GM18507 (cell line): ENCODE measurements at regions not wholly inside any gene's neighbourhood (a gene's known extent, or its start where the extent isn't known, plus 50 kb on each side); places are given as distances from the start of the nearest gene placed in this dataset.
"Not testable (repeated sequence)": the region's sequence is repeated elsewhere in the genome, so short reads cannot be mapped to it uniquely, and the experiment has no call there.

Experiments used
- DNase-seq: peaks from one replicate; pipeline ENCODE4 v3.0.0; 2011; ENCODE audit warnings: low read depth; ENCODE audit not compliant: insufficient read length; ENCODE audit errors: extremely low spot score
- FAIRE-seq: peaks from 2 replicates; lab custom pipeline; 2011; peaks lifted over from hg19 to GRCh38; lab: Jason Lieb, UNC

DNA sequence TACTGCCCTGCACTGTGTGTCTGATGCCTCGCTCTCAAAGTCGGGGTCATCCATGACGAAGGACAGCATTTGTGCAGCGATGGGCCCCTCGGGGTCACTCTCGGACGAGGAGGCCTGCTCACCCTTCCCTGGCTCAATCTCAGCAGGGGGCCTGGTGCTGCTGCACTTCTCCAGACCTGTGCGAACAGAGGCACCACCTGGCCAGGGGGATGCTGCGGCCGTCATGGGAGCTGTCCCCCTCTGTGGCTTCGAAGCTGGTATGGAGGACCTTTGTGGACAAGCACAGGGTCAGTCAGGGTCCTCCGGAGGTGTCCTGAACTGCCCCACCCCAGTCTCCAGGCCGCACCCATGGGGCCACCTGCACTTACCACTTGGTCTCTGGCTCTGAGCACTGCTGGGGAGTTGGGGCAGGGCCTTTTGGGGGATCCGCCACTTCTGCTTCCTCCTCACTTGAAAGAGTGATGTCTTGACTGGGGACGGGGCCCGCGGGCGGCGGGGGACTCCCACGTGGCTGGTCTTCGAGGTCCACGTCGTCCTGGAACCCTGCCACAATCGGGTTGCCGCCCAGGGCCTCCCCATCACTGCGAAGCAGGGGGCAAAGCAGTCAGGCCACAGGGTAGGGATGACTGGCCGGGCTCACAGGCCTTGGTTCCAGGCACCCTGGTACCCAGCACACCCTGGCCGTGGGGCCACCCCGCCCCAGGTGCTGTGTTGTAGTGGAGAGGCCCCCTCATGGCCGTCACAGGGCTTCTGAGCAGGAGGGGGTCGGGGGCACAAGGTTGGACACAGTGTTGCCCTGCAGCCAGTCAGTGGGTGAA, 306.7 kb downstream of the CCDC74A start:
- not testable (repeated sequence) for DNase-seq, FAIRE-seq

DNA sequence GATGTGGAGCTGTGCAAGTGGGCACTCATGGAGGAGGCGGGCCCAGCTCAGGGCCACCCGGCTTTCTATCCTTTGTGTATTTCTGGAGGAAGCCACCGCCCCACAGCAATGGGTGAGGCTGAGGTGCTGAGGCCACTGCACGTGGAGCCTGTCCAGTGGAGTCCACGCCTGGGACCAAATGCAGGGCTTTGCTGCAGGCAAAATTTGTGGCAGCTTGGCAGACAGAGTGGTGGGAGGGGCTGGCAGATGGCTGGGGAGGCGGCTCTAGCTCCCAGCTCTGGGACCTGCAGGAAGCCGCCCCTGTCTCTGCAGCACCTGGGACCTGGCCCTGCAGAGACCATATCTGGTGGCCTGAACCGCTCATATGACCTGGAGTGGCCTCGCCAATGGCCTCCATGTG, 307.3 kb downstream of the CCDC74A start:
- FAIRE-seq, DNase-seq: not testable (repeated sequence)

DNA sequence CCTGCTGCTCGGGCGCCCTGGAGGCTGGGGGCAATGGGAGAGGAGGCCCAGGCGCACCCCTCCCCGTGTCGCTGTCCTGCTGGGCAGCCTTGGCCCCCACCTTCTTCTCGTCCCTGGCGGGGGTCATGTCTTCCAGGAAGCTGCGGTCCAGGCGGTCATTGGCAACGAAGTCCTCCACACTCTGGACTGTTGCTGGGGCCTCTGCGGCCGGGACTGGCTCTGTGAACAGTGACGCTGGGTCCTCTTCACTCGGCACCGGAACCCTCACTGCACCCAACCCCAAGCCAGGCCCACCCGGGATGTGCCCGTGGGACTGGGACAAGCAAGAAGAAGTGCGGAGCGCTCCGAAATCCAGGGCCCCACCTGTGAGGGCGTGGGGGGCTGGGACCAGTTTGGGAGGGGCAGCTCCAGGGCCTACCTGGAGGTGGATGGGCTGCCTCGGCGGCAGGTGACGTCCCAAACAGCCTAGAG, 308.0 kb downstream of the CCDC74A start:
- FAIRE-seq: no peak
- no peak for DNase-seq

DNA sequence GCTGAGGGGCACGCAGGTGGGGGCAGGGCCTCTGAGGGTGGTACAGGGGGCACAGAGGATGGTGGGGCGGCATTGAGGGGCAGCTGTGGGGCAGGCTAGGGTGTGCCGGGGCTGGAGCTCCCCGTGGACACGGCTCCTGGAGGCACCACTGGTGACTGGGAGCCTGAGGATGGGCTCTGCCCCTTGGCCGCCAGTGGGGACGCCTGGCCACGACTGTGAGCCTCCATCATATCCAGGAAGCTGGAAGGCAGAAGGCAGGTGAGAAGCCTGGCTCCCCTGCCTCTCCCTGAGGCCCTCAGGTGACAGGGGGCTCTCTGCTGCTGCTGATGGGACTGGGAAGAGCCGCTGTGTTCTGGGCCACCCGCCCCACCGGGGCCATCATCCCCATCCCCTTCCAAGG, 308.4 kb downstream of the CCDC74A start:
- not testable (repeated sequence) for FAIRE-seq, DNase-seq

DNA sequence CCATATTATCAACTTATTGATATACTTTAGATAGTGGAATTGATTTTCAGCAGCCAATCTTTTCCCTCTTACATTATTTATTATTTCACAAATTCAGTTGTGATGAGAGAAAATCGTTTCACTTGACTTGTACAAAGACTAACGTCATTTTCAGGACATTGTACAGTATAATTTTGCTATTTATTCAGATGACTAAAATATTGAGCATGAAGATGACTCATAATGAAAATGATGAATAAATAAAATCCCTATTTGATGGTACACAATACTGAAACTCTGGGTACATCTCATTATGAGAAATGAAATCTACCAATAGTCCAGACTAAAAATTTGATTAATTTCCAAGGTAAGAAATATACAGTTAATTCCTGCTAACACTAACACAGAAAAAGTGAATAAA, 316.4 kb downstream of the CCDC74A start:
- not testable (repeated sequence) for DNase-seq, FAIRE-seq

DNA sequence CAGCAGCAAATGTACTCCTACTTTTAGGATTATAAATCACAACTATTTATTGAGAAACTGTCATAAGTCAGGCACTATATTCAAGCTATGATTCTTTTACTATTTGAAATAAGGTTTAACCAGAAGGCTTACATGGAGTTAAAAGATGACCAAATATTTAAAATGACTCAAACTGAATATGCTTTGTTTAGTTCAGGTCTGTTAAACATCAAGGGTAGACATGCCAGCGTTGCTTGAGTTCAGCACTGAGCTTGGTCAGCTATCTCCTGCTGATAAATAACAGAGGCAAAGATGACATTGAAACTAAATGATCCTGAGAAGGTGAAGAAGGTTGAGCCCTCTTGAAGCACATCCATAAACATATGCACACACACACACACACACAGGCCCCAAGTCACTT, 305.6 kb downstream of the ANKRD30BL start:
- not testable (repeated sequence) for DNase-seq, FAIRE-seq

DNA sequence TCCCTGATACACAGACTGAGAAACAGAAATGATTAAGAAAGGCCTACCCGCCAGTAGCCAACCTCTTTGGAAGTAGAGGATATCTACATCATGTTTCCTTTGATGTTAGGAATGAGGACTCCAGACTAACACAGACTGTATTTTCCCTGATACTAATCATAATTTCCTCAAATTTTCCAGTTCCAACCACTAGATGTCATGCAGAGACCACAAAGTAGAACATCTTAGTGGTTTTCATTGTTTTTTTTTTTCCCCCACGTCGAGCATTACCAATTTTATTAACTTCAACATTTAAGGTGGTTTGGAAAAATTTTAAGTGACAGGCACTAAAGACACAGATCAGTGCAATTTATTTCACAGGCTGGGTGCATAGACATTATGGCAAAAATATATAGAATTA, 303.6 kb downstream of the ANKRD30BL start:
- FAIRE-seq, DNase-seq: not testable (repeated sequence)
